K562 (cell line): ENCODE measurements at regions not wholly inside any gene's neighbourhood (a gene's known extent, or its start where the extent isn't known, plus 50 kb on each side); places are given as distances from the start of the nearest gene placed in this dataset.

Experiments used
- ATAC-seq: fragments of 200-7000 bp; cut with Tn5 transposase; 3 replicates; pipeline ENCODE4 v1.9.1; 2020; ENCODE audit warnings: moderate library complexity
- BruUV-seq: library from RNA; stranded (reverse); fragments of 400-500 nt; replicated peaks from 2 replicates; lab custom pipeline; 2021; lab: Mats Ljungman, UMichigan
- CTCF ChIA-PET: fragments of 300-600 bp; formaldehyde crosslinking; extraction: SDS; loops from one replicate; lab custom pipeline; 2021; ENCODE audit warnings: low intra/inter-chr PET ratio; lab: Yijun Ruan, JAX
- POLR2A ChIA-PET: fragments of 300-600, 350-650 bp; sonication (Branson Sonifier 250); formaldehyde crosslinking; extraction: SDS; loops from one replicate; lab custom pipeline; 2021; ENCODE audit warnings: antibody characterized with exemption, inconsistent platforms; lab: Yijun Ruan, JAX
- DNase-seq, 4 experiments: peaks; one replicate each; pipeline versions ENCODE4 v3.0.0 to v3.0.0-alpha.2; 2011 to 2018; ENCODE audit warnings: low spot score in 3 of 4, mixed read lengths in 3 of 4; ENCODE audit errors: extremely low read depth in 1 of 4
- FAIRE-seq: peaks from 2 replicates; lab custom pipeline; 2011; peaks lifted over from hg19 to GRCh38; lab: Jason Lieb, UNC
- H2AFZ ChIP-seq: 2 replicates; pipeline ENCODE4 v1.6.0; 2011; ENCODE audit warnings: low read depth, low read length, control low read depth, inconsistent platforms
- H3K27ac ChIP-seq: fragments of 200-600 bp; 3 replicates; pipeline ENCODE4 v1.8.0; 2011; ENCODE audit warnings: low read depth, mild to moderate bottlenecking, control low read depth, inconsistent platforms, low read length, moderate library complexity, mixed read lengths; ENCODE audit errors: extremely low read depth
- H3K27me3 ChIP-seq, 2 experiments: fragments of 300-600 bp in 1 of 2; 2 replicates in 1 of 2; 3 replicates in 1 of 2; pipeline versions ENCODE4 v1.6.0 to v1.8.0; 2011; ENCODE audit warnings: inconsistent platforms in 2 of 2, low read length in 2 of 2, mild to moderate bottlenecking in 1 of 2, mixed read lengths in 1 of 2, moderate library complexity in 1 of 2; ENCODE audit not compliant: control insufficient read depth in 2 of 2, insufficient read depth in 2 of 2
- H3K36me3 ChIP-seq: fragments of 300-600 bp; 3 replicates; pipeline ENCODE4 v1.8.0; 2011; ENCODE audit warnings: mild to moderate bottlenecking, low read length, inconsistent platforms; ENCODE audit not compliant: control insufficient read depth, insufficient read depth
- H3K4me1 ChIP-seq, 2 experiments: fragments of 200-600 bp in 1 of 2; replicated peaks in 1 of 2; 2 replicates in 1 of 2; 3 replicates in 1 of 2; pipeline versions ENCODE4 v1.5.1 to v1.8.0; 2011; ENCODE audit warnings: inconsistent platforms in 2 of 2, low read length in 2 of 2, mild to moderate bottlenecking in 1 of 2, mixed read lengths in 1 of 2, moderate library complexity in 1 of 2; ENCODE audit not compliant: control insufficient read depth in 2 of 2, insufficient read depth in 2 of 2
- H3K4me2 ChIP-seq: 2 replicates; pipeline ENCODE4 v1.6.1; 2011; ENCODE audit warnings: low read length, control low read depth, inconsistent platforms, mixed read lengths; ENCODE audit not compliant: insufficient read depth
- H3K4me3 ChIP-seq: fragments of 200-600 bp; sonication (generic), shearing (Covaris generic); 2 replicates; pipeline ENCODE4 v1.5.1; 2016; ENCODE audit warnings: control low read depth, inconsistent platforms
- H3K79me2 ChIP-seq: fragments of 200-600 bp; 3 replicates; pipeline ENCODE4 v1.8.0; 2011; ENCODE audit warnings: low read length, inconsistent platforms; ENCODE audit not compliant: control insufficient read depth, insufficient read depth
- H3K9ac ChIP-seq, 2 experiments: 2 replicates each; pipeline versions ENCODE4 v1.6.0 to v1.6.1; 2011; ENCODE audit warnings: low read depth in 2 of 2, low read length in 2 of 2, control low read depth in 1 of 2, inconsistent platforms in 1 of 2, mild to moderate bottlenecking in 1 of 2, mixed read lengths in 1 of 2; ENCODE audit not compliant: insufficient read depth in 1 of 2
- H3K9me1 ChIP-seq: one replicate; pipeline ENCODE4 v1.6.0; 2011; ENCODE audit warnings: inconsistent platforms, mild to moderate bottlenecking, low read length, moderate library complexity; ENCODE audit not compliant: control insufficient read depth, insufficient read depth
- H3K9me3 ChIP-seq: replicated peaks from 2 replicates; pipeline ENCODE4 v1.5.1; 2011; ENCODE audit warnings: low read depth, low read length, inconsistent platforms; ENCODE audit not compliant: control insufficient read depth, insufficient read depth
- H4K20me1 ChIP-seq: replicated peaks from 2 replicates; pipeline ENCODE4 v1.6.1; 2011; ENCODE audit warnings: low read length, inconsistent platforms, mixed read lengths; ENCODE audit not compliant: control insufficient read depth, insufficient read depth
- BCOR ChIP-seq: fragments of 450-650 bp; IDR thresholded peaks from 2 replicates; pipeline ENCODE4 v1.6.1; 2016
- CBFB ChIP-seq: sonication (generic); formaldehyde crosslinking; IDR thresholded peaks from 2 replicates; pipeline ENCODE4 v1.4.0; 2020; ENCODE audit warnings: mild to moderate bottlenecking, missing genetic modification reagents
- KLF6 ChIP-seq: fragments of 250-450 bp; sonication (Bioruptor Pico); IDR thresholded peaks from 2 replicates; pipeline ENCODE4 v1.4.0; 2020; ENCODE audit warnings: mild to moderate bottlenecking, moderate library complexity, borderline replicate concordance
- MXI1 ChIP-seq: IDR thresholded peaks from 2 replicates; pipeline ENCODE4 v1.6.1; 2011; ENCODE audit warnings: low read depth, mild to moderate bottlenecking, improper control_type of control experiment, low read length
- TCF7 ChIP-seq: sonication (generic); IDR thresholded peaks from 2 replicates; pipeline ENCODE4 v1.6.1; 2016; ENCODE audit warnings: antibody characterized with exemption, borderline replicate concordance
- U2AF1 ChIP-seq: fragments of 200-400 bp; formaldehyde crosslinking; optimal IDR thresholded peaks from 2 replicates; pipeline ENCODE3; 2017; ENCODE audit warnings: mild to moderate bottlenecking, low read depth, low read length, moderate library complexity
- ZNF24 ChIP-seq: fragments of 450-650 bp; IDR thresholded peaks from 2 replicates; pipeline ENCODE4 v1.6.1; 2016
- ZNF561 ChIP-seq: fragments of 450-650 bp; formaldehyde crosslinking; conservative IDR thresholded peaks from 2 replicates; pipeline ENCODE4 v1.4.0; 2020; ENCODE audit warnings: mild to moderate bottlenecking, moderate library complexity
- WGBS: fragments of 100-300 bp; shearing (Covaris generic); methylation state at CpG from one replicate; pipeline ENCODE4 v1.1.6; 2016; ENCODE audit warnings: low coverage, mixed read lengths; ENCODE audit not compliant: insufficient coverage; ENCODE audit errors: missing lambda C conversion rate; 5-methylcytosine and 5-hydroxymethylcytosine counted together
- in situ Hi-C: fragments of 300-500 bp; cut with MboI; formaldehyde crosslinking; loops from 4 replicates; pipeline ENCODE4 v1.15.0; 2018; ENCODE audit warnings: inconsistent platforms, mixed read lengths
- intact Hi-C: fragments of 100-400 bp; cut with micrococcal nuclease; formaldehyde crosslinking; loops from 2 replicates; pipeline ENCODE4 v1.14.2; 2022
- TF ChIP-seq, protein P1 (sequence below): fragments of 250-450 bp; sonication (Bioruptor Pico); IDR thresholded peaks from 2 replicates; pipeline ENCODE4 v1.5.0; 2021

GRCh38 chr2:173666171-173666888, 298.8 kb downstream of the SP3 start (continued):
- TF ChIP-seq CBFB (CRISPR knock-in tag) = no peak
- no peak for TF ChIP-seq U2AF1
- no peak for TF ChIP-seq TCF7
- no peak for TF ChIP-seq ZNF561 (CRISPR knock-in tag)
- no peak for TF ChIP-seq MXI1
- no peak for TF ChIP-seq KLF6
- no peak for TF ChIP-seq ZNF24

DNA sequence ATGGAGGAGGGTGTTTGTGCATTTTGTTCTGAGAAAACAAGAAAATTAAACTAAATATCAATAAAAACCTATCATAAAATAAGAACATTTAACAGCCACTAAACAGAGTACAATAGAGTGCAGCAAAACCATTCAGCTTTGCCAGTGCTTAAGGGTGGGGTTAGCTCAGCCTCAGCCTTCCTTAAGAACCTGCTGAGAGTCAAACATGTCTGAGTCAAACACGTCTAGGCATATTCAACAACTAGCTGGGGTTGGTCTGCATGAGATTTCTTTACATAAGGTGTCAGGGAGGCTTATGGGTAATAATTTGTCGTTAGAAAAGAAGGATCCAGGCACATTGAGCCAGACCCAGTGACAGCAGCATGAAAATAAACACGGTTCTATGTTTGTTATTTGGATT, 298.2 kb downstream of the SP3 start:
- Histone ChIP-seq H3K27me3 (peaks cover 8 to 16% of the 10 kb centered on the region in 2 experiments; a peak in 4 of 5 replicates), H3K9me1 (no peaks in the 10 kb centered on the region), H3K4me3 (no peak overlapping the region), H2AFZ (no peak overlapping the region), H3K9me3 (no peaks in the 10 kb centered on the region), H3K36me3 (no peaks in the 10 kb centered on the region), H3K9ac (no peak overlapping the region), H3K27ac (no peak overlapping the region), H3K79me2 (no peaks in the 10 kb centered on the region), H4K20me1 (no peaks in the 10 kb centered on the region), H3K4me2 (no peak overlapping the region), H3K4me1 (no peaks in the 10 kb centered on the region)
- intact Hi-C loops = no loop called here
- no peak for FAIRE-seq
- no peak for ATAC-seq
- DNase-seq = no peak
- ChIA-PET POLR2A (interaction anchor here (0.7 kb wide), 1 partner anchor 10 kb away, joined by 3 read pairs; no protein-coding TSS in a partner anchor), CTCF (no interaction called here)
- BruUV-seq = no TSS peak
- TF ChIP-seq, protein P1, sequence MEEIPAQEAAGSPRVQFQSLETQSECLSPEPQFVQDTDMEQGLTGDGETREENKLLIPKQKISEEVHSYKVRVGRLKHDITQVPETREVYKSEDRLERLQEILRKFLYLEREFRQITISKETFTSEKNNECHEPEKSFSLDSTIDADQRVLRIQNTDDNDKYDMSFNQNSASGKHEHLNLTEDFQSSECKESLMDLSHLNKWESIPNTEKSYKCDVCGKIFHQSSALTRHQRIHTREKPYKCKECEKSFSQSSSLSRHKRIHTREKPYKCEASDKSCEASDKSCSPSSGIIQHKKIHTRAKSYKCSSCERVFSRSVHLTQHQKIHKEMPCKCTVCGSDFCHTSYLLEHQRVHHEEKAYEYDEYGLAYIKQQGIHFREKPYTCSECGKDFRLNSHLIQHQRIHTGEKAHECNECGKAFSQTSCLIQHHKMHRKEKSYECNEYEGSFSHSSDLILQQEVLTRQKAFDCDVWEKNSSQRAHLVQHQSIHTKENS (CRISPR knock-in tag) = no peak
- TF ChIP-seq BCOR = no peak
- WGBS = 0% methylated on average over 3 of the region's 3 CpGs
- in situ Hi-C loops = no loop called here
